NT2/D1 (cell line): ENCODE measurements at regions not wholly inside any gene's neighbourhood (a gene's known extent, or its start where the extent isn't known, plus 50 kb on each side); places are given as distances from the start of the nearest gene placed in this dataset.

Experiments used
- SUZ12 ChIP-seq: IDR thresholded peaks from 2 replicates; pipeline ENCODE4 v1.6.1; 2011; ENCODE audit not compliant: insufficient read length, insufficient read depth; ENCODE audit errors: extremely low read depth
- YY1 ChIP-seq: IDR thresholded peaks from 2 replicates; pipeline ENCODE4 v1.6.1; 2011; ENCODE audit not compliant: insufficient read length, insufficient read depth
- ZNF274 ChIP-seq: IDR thresholded peaks from 2 replicates; pipeline ENCODE4 v1.6.1; 2011; ENCODE audit warnings: mild to moderate bottlenecking, low read depth, low read length

DNA sequence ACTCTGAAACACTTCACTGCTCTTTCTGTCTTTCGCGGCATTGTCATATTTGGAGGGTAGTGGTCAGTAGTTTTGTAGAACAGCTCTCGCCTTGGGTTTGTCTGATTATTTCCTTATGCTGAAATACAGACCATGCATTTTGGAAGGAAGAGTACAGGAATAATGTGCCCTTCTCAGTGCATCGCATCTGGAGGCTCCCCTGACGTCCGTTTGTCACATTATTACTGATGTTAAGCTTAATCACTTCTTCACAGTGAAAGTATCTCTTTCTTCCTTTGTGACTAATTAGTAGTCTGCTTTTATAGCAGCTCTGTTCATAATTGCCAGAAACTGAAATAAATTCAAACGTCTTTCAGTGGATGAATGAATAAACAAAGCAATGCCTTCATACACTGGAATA lies 85.7 kb upstream of the CXADR start:
- no peak for TF ChIP-seq ZNF274
- no peak for TF ChIP-seq SUZ12
- no peak for TF ChIP-seq YY1
